GM18907 (cell line): ENCODE measurements at regions not wholly inside any gene's neighbourhood (a gene's known extent, or its start where the extent isn't known, plus 50 kb on each side); places are given as distances from the start of the nearest gene placed in this dataset.
"Not testable (repeated sequence)": the region's sequence is repeated elsewhere in the genome, so short reads cannot be mapped to it uniquely, and the experiment has no call there.

Experiments used
- ATAC-seq: cut with Tn5 transposase; IDR thresholded peaks from one replicate; pipeline ENCODE4 v1.9.1; 2021; ENCODE audit warnings: mild to moderate bottlenecking, moderate library complexity; ENCODE audit not compliant: unreplicated experiment

GRCh38 chr6:8825726-8826125, 390.4 kb upstream of the SLC35B3 start:
- no peak for ATAC-seq

DNA sequence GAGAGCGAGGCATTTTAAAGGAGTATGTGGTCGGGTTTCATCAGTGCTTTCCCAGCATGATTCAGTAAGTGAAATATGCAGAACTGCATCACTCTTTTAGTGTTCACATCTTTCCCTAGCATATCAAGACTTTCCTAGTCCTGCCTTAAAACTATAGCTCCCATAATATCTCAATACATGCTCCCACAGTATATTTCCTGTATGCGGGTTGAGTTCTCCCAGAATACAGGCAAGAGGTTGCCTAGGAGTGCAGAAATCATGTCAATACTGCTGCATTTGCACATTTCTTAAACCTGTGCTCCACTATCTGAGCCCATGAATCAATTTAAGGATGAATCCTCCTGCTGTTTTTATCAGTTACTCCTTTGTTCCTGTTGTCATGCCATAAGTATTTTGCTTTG, 386.6 kb upstream of the SLC35B3 start:
- ATAC-seq, result no peak

DNA sequence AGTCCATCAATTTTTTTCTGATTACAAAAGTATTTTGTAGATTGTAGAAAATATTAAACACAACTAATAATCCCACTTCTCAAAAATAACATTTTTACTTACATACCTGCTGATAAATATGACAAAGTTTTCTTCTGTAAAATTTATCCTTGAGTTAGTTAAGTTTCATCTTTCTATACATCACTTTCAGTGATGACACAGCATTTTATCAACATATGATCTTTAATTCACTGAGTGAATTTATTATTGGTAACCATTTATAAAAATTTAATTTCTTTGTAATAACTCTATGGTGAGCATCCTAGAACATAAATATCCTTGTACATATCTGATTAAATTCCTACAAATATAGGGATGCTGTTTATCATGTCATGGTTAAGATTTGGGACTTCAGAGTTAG, 385.0 kb upstream of the SLC35B3 start:
- ATAC-seq, result no peak

- ATAC-seq, result no peak
Measured at GRCh38 chr6:8819446-8819845, 384.1 kb upstream of the SLC35B3 start.

DNA sequence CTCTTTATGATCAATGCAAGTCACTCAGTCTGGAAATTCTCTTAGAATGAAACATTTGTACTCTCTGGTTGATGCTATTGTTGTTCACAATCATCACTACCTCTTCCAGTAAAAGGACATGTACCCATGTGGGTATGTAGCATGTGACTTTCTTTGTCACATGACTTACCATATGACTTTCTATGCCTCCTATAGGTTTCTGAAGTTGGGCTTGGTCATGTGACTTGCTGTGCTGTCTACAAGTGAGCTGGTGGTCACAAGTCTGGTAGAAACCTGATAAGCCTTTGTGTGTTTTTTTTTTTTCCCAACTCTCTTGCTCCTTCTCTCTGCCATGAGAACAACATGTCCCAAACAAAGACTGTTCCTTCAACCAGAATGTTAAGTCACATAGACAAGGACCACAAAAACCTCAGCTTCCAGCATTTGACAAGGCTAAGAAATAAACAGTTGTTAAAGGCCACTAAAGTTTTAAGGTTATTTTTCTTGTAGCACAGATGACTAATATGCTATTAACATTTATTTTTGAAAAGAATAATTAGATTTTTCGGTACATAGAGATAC, 379.2 kb upstream of the SLC35B3 start:
- ATAC-seq, result no peak

GRCh38 chr6:8810325-8810724, 375.0 kb upstream of the SLC35B3 start:
- ATAC-seq, result no peak

GRCh38 chr6:8809662-8810061, 374.3 kb upstream of the SLC35B3 start:
- no peak for ATAC-seq

DNA sequence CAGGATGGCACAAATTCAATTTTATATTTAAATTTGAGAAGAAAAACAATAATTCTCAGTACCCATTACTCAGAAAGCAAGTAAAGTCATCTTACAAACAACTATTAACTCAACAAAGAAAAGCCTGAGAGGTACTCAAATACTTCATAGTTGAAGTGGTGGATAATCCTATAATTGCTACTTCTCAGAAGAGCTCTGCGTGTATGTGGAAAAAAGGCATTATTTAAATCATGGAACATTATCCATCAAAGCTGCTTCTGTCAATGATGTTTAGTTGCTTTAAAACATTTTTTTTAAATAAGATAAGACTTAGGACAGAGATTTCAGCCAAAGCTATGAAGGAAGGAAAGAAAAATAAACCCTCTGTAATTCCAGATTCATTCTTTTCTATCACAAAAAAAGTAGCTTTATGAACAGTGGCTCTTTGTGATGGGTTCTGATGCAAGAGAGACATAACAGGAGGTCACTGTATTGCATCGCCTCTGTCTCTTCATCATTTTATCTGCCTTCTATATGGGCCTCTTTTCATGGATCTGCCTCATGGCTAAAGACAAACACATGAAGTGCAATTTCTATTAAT, 367.9 kb upstream of the SLC35B3 start:
- ATAC-seq, result no peak

DNA sequence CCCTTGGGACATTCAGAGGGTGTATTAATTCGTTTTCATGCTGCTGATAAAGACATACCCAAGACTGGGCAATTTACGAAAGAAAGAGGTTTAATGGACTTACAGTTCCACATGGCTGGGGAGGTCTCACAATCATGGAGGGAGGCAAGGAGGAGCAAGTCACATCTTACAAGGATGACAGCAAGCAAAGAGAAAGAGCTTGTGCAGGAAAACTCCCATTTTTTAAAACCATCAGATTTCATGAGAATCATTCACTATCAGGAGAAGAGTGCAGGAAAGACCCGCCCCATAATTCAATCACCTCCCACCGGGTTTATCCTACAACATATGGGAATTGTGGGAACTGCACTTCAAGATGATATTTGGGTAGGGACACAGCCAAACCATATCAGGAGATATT, 367.1 kb upstream of the SLC35B3 start:
- ATAC-seq, result not testable (repeated sequence)

DNA sequence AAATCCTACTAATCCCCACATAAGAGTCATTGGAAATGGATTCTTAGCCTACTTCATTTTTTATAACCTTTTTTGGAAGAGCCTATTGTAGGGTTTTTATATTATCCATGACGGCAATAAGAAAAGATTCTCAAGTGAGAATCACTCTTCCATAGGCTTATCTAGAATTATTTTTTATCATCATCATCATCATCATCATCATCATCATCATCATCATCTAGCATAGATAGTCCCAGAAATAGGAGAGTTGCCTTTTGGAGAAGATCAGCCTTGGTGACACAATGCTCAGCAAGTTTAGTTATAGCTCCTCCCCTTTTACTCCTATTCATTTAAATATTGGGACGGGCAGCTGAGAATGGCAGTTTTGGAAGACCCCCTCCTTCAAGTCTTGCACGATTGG, 359.1 kb upstream of the SLC35B3 start:
- no peak for ATAC-seq

- no peak for ATAC-seq
Measured at GRCh38 chr6:8789878-8790277, 354.5 kb upstream of the SLC35B3 start.

- no peak for ATAC-seq
Measured at GRCh38 chr6:8785223-8785622, 349.9 kb upstream of the SLC35B3 start.

DNA sequence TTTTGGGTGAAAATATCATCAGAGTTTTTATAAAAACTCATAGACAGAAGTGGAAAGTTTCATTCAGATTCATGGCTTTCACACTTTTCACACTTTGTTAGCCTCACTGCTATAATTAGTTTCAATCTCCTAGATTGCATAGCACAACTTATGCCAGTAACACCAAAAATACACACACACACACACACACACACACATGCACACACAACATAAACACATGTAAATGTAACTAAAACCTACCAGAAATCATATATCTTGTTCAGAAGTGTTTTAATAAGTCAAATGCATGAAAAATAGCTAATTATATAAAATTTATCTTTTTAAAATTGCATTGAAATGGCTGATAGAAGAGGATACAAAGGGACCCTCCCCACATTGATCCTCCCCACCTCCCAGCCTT, 347.8 kb upstream of the SLC35B3 start:
- no peak for ATAC-seq

DNA sequence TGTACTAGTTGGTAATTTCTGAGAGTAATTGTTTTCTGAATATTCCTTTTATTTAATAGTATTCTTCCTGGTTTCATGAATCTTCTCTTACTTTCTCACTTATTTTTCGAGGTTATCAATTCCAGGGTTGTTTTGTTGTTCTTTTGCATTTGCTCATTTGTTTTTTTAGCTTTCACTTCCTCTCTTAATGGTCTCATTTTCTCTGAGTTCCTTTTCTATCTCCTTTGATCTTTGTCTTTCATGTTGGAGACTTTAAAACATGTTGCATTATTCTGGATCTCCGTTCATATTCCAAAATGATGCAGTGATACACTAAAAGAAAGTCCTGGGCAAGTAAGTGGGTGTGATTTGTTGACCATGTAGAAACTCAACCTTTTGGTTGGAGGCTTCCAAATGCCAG, 345.3 kb upstream of the SLC35B3 start:
- no peak for ATAC-seq

DNA sequence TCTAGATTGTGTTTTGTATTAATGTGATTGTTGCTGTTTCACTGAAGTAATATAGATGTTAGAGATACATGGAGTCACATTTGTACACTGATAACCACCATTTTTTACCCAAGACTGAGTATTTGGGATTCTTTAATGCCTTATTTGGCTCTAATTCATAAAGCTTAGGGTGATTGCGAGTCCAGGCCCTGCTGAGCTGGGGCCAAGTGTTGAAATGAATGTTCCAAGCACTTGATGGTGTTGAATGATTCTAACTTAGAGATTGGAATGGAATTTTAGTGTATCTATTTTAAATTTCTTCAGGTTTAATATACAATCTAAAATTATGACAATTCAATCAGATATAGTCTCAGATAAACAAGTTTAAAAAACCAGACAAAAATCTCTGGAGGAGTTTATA, 329.4 kb upstream of the SLC35B3 start:
- ATAC-seq, result no peak

- ATAC-seq, result no peak
Measured at GRCh38 chr6:8760951-8761350, 325.6 kb upstream of the SLC35B3 start.

GRCh38 chr6:8758412-8758811, 323.1 kb upstream of the SLC35B3 start:
- ATAC-seq, result no peak

DNA sequence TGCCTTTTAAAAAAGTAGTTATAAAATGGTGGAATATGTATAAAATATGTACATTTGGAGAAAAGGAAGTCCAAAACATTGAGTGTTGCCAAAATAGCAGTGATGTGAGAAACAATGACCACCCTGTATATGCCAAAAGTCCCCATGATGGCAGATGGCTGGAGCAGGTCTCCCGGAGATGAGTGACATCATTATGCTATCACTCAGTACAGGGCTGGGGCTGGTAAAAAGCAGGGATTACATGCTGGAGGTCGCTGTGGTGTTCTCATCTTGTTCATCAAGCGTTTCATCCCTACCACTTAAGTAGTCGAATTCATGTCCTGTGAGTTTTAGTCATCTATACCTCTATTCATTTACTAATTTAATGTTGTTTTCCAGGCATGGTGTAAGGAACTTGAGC, 315.3 kb upstream of the SLC35B3 start:
- ATAC-seq, result no peak

DNA sequence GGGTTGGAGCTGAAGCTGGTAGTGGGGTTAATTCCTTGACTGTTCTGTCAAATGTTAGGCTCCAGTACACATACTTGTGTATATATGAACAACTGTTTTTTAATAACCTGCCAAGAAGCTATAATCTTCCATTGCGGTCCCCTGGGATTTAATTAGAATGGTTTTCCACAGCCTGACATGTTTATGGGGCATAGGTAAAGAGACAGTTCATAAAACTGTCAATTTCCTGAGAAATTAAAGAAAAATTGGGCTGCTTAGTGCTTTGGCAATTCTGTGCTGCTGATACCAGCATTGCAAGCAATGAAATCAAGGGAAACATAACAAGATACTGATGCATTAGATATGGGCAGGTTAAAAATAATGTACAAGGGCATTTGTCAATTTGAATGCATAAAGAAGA, 314.1 kb upstream of the SLC35B3 start:
- ATAC-seq, result no peak

DNA sequence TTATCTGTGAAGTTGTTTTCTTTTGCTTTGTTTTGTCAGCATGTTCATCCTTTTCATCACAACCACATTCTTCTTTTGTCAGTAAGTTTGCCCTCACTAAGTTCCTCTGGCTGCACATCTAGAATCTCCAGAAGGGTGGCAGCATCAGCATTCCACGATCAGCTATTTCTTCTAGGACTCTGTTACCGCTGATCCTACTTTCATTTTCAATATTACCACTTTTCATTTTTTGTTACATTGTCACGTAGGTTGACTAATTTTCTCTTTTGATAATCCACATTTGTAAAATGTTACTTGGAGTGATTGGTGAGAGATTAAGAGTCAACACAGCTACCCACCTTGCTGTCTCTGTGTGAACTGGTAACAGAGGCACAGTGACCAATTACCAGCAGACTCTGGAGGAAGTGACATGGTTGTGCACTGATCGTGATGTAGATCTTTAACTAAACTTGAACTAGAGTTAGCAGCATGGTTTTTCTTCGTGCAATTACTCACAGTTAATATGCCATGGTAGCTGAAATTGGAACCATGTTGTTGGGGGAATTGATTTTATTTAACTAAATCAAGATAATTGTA, 307.9 kb upstream of the SLC35B3 start:
- ATAC-seq, result peak; percentile 98

DNA sequence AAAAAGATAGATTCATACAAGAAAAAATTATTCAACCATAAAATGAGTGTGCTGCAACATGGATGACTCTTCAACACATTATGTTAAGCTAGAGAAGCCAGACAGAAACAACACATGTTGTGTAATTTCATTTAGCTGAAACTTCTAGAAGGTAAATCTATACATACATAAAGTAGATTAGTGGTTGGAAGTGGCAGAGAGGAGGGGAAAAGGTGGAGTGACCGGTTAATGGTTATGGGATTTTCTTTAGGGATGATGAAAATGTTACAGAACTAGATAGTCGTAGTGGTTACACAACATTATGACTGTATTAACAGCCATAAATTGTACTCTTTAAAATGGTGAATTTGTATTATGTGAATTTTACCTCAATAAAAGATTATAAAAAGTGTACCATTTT, 304.1 kb upstream of the SLC35B3 start:
- ATAC-seq, result no peak

DNA sequence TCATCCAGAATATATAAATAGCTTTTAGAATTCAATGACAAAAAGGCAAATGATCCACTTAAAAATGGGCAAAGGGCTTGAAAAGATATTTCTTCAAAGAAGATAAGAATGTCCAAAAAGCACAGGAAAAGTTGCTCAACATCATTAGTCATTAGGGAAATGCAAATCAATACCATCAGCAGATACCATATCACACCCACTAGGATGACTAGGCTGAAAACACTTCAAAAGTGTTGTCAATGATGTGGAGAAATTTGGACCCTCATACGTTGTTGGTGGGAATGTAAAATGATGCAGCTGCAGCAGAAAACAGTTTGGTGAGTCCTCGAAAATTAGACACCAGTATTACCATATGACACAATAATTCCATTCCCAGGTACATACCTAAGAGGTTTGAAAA, 303.6 kb upstream of the SLC35B3 start:
- no peak for ATAC-seq
